Activated T-helper 17 cell treated with anti-CD3 and anti-CD28 coated beads, Interleukin-2, amount 50 U/mL, for 72 hours (primary cell): ENCODE measurements at regions not wholly inside any gene's neighbourhood (a gene's known extent, or its start where the extent isn't known, plus 50 kb on each side); places are given as distances from the start of the nearest gene placed in this dataset.
"Not testable (repeated sequence)": the region's sequence is repeated elsewhere in the genome, so short reads cannot be mapped to it uniquely, and the experiment has no call there.

Experiments used
- ATAC-seq: fragments of 150-1000 bp; cut with Tn5 transposase; replicated peaks from 2 replicates; pipeline ENCODE4 v1.10.0; 2021; ENCODE audit warnings: mild to moderate bottlenecking, moderate library complexity
- H3K27ac Mint-ChIP-seq: one replicate; pipeline ENCODE4 v1.8.0; 2022; ENCODE audit warnings: mixed read lengths
- H3K27me3 Mint-ChIP-seq: one replicate; pipeline ENCODE4 v1.8.0; 2022; ENCODE audit warnings: mixed read lengths
- H3K36me3 Mint-ChIP-seq: one replicate; pipeline ENCODE4 v1.8.0; 2022; ENCODE audit warnings: low read depth, mild to moderate bottlenecking, mixed read lengths
- H3K4me1 Mint-ChIP-seq: one replicate; pipeline ENCODE4 v1.8.0; 2022; ENCODE audit warnings: mixed read lengths
- H3K4me3 Mint-ChIP-seq: one replicate; pipeline ENCODE4 v1.8.0; 2022; ENCODE audit warnings: mild to moderate bottlenecking, mixed read lengths
- H3K9me3 Mint-ChIP-seq: one replicate; pipeline ENCODE4 v1.8.0; 2022; ENCODE audit warnings: mixed read lengths

DNA sequence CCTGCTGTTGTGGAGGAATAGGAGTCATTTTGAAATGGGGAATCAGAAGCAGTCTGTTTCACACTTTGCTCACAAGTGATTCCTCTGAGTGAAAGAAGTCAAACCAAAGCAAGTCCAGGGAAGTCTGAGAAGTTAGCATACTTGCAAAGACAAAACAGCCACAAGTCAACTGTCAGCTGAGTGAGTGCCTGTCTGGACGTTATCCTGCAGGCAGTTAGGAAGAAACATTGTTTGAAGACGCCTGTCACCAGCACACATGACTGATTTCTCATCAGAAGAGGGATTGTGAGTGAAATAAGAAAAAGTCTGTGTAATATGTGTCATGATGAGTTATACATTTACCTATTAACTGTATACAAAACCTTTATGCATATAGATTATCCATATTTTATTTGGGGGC is 153.5 kb downstream of the KCNRG start:
- Mint-ChIP-seq H3K36me3 (no peaks in the 10 kb centered on the region), H3K9me3 (no peaks in the 10 kb centered on the region), H3K4me3 (no peak overlapping the region), H3K27ac (no peak overlapping the region), H3K27me3 (peaks cover 3% of the 10 kb centered on the region), H3K4me1 (no peaks in the 10 kb centered on the region)
- ATAC-seq = no peak

GRCh38 chr13:50170447-50171037 is 155.3 kb downstream of the KCNRG start:
- no peak for ATAC-seq
- Mint-ChIP-seq H3K27ac (no peak overlapping the region), H3K4me3 (no peak overlapping the region), H3K9me3 (peaks cover 5% of the 10 kb centered on the region), H3K36me3 (no peaks in the 10 kb centered on the region), H3K27me3 (peaks cover 3% of the 10 kb centered on the region), H3K4me1 (peaks cover 6% of the 10 kb centered on the region)

DNA sequence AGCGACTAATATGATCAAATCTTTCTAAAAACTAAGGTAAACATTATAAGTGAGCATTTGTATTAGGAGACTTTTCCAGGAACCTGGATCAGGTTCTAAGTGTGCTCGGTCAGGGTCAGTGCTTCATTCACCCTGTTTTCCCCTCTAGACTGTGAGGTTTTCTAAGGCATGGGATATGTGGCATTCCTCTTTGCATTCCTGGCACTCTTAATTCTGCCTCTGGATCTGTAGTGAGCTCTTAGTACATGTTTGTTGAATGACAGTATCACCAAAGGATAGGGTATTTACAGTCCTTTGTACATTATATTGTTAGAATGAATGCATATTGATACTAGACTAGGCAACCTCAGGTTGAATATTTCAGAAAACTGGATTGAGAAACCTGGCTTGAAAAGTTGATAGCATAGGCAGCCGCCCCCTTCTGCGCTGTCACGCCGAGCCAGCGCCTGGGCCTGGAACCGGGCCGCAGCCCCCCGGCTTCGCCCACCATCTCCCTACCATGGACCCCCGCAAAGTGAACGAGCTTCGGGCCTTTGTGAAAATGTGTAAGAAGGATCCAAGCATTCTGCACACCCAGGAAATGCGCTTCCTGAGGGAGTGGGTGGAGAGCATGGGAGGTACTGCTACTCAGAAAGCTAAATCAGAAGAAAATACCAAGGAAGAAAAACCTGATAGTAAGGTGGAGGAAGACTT is 156.5 kb downstream of the KCNRG start:
- no peak for ATAC-seq
- Mint-ChIP-seq H3K27me3 (no peaks in the 10 kb centered on the region), H3K4me1 (peaks cover 6% of the 10 kb centered on the region)

GRCh38 chr13:50173045-50173444 is 157.8 kb downstream of the KCNRG start:
- H3K27ac Mint-ChIP-seq, H3K27me3 Mint-ChIP-seq, ATAC-seq, H3K4me3 Mint-ChIP-seq, H3K36me3 Mint-ChIP-seq, H3K4me1 Mint-ChIP-seq, H3K9me3 Mint-ChIP-seq: not testable (repeated sequence)

More for the DNA sequence above, 156.5 kb downstream of the KCNRG start:
- Mint-ChIP-seq H3K9me3 (peaks cover 5% of the 10 kb centered on the region), H3K27ac (no peak overlapping the region), H3K4me3 (no peak overlapping the region), H3K36me3 (no peaks in the 10 kb centered on the region)

DNA sequence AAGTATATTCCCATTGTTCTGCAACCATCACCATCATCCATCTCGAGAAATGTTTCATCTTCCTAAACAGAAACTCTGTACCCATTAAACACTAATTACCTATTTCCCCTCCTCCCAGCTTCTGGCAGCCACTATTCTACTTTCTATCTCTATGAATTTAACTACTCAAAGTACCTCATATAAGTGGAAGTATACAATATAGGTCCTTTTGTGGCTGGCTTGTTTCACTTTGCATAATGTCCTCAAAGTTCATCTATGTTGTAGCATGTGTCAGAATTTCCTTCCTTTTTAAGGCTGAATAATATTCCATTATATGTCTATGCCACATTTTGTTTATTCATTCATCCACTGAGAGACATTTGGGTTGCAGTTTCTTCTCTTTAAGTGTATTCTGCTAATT is 159.4 kb downstream of the KCNRG start:
- Mint-ChIP-seq H3K4me3 (no peak overlapping the region), H3K9me3 (peaks cover 5% of the 10 kb centered on the region), H3K27ac (no peak overlapping the region), H3K4me1 (peaks cover 6% of the 10 kb centered on the region), H3K36me3 (no peaks in the 10 kb centered on the region), H3K27me3 (no peaks in the 10 kb centered on the region)
- ATAC-seq = peak; percentile 54

DNA sequence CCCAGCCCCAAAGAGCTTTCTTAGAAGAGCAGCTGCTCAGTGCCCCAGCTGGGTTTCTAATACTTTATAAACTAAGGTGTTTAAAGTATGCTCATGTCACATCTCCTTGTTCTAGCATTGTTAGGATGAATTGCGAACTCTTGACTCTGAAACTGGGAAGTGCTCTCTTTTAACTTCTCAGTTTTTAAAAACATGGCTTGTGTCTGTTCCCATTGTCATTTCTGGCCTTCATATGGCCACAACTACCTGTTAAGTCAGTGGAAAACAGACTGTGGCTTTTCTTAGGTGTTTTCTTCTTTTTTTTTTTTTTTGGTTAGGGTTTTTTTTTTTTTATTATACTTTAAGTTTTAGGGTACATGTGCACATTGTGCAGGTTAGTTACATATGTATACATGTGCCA is 164.7 kb downstream of the KCNRG start:
- no peaks in the 10 kb centered on the region for H3K9me3 Mint-ChIP-seq
- ATAC-seq = no peak
- H3K27me3 Mint-ChIP-seq = no peaks in the 10 kb centered on the region
- no peaks in the 10 kb centered on the region for H3K4me1 Mint-ChIP-seq
- H3K4me3 Mint-ChIP-seq = no peak overlapping the region
- no peaks in the 10 kb centered on the region for H3K36me3 Mint-ChIP-seq
- H3K27ac Mint-ChIP-seq = no peak overlapping the region

DNA sequence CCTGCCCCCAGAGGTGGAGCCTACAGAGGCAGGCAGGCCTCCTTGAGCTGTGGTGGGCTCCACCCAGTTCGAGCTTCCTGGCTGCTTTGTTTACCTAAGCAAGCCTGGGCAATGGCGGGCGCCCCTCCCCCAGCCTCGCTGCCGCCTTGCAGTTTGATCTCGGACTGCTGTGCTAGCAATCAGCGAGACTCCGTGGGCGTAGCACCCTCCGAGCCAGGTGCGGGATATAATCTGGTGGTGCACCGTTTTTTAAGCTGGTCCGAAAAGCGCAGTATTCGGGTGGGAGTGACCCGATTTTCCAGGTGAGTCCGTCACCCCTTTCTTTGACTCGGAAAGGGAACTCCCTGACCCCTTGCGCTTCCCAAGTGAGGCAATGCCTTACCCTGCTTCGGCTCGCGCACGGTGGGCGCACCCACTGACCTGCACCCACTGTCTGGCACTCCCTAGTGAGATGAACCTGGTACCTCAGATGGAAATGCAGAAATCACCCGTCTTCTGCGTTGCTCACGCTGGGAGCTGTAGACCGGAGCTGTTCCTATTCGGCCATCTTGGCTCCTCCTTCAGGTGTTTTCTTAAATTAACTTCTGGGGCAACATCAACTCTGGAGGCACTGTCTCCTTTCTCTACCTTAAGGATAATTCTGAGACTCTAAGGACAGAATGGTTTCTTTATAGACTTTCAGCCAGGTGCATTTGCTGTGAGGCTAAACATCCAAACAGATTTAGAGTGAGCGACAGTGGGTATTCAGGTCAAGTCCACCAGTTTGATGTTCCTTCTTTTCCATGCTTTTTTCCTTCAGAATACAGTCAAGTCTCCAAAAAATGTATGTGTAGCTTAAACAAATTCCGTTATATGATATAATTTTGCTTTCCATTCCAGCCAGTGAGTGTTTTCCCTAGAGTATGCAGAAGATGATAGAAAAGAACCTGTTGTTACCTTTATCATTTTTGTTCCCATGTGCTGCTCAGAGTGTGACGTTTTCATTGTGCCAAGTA is 170.8 kb downstream of the KCNRG start:
- ATAC-seq, H3K36me3 Mint-ChIP-seq, H3K4me1 Mint-ChIP-seq, H3K27me3 Mint-ChIP-seq, H3K9me3 Mint-ChIP-seq: not testable (repeated sequence)
- Mint-ChIP-seq H3K4me3 (peak overlapping the region; percentile 53), H3K27ac (peak overlapping the region; percentile 0)

DNA sequence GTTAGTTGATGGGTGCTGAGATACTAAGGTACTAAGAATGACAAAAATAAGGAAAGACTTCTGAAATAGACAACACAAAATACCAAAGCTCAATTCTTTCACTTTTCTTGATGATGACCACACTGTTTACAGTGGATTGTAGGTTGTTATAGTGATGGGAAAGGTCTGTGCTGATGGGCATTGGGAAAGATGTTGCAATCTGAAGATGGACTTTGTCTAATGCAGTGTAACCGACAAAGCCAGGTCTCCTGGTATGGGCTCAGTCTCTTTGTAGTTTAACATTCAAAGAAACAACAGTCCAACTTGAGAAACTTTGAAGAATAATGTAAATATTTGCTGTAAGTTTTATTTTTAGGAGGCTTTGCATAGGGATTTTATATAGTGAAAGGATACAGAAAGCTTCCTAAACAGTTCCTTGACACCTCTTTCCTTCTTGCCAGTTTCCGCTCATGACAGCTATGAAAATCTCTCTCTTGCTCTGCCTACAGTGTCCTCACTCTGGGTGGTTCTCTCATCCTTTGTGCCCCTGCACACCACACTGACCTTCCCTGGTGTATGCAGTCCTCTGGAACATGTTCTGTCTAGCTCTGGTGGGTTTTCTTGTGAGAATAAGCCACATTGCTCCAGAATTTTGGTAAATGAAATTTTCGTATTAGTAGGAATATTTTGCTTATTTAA is 172.2 kb downstream of the KCNRG start:
- no peak for ATAC-seq
- Mint-ChIP-seq H3K27ac (no peak overlapping the region), H3K36me3 (no peaks in the 10 kb centered on the region), H3K27me3 (no peaks in the 10 kb centered on the region), H3K4me1 (peaks cover 4% of the 10 kb centered on the region), H3K4me3 (peak overlapping the region; percentile 53), H3K9me3 (no peaks in the 10 kb centered on the region)

- H3K9me3 Mint-ChIP-seq = no peaks in the 10 kb centered on the region
- H3K4me1 Mint-ChIP-seq = peaks cover 4% of the 10 kb centered on the region
- H3K27me3 Mint-ChIP-seq = no peaks in the 10 kb centered on the region
- H3K36me3 Mint-ChIP-seq = no peaks in the 10 kb centered on the region
- ATAC-seq = no peak
- no peak overlapping the region for H3K27ac Mint-ChIP-seq
- H3K4me3 Mint-ChIP-seq = peak overlapping the region; percentile 15
Measured at GRCh38 chr13:50188696-50189095, 173.5 kb downstream of the KCNRG start.

DNA sequence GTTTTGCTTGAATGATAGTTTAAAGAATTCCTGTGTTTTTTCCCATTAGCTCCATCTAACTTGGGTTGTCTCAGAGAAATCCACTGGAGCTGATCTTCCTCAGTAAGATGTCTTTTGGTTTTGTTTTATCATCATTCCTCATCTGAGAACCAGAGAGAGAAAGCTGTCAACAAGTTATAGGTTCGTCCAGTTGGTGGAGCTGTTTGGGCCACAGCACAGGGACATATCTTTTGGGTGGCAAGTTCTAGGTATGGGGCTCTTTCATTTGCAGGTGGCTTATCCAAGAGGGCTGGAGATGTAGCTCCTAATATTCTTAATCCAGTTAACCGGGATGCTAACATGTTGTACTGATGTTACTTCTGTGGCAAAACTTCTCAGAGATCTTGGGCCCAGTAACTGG is 174.2 kb downstream of the KCNRG start:
- H3K9me3 Mint-ChIP-seq = no peaks in the 10 kb centered on the region
- H3K27me3 Mint-ChIP-seq = no peaks in the 10 kb centered on the region
- H3K4me1 Mint-ChIP-seq = peaks cover 4% of the 10 kb centered on the region
- H3K4me3 Mint-ChIP-seq = no peak overlapping the region
- ATAC-seq = no peak
- no peaks in the 10 kb centered on the region for H3K36me3 Mint-ChIP-seq
- no peak overlapping the region for H3K27ac Mint-ChIP-seq

DNA sequence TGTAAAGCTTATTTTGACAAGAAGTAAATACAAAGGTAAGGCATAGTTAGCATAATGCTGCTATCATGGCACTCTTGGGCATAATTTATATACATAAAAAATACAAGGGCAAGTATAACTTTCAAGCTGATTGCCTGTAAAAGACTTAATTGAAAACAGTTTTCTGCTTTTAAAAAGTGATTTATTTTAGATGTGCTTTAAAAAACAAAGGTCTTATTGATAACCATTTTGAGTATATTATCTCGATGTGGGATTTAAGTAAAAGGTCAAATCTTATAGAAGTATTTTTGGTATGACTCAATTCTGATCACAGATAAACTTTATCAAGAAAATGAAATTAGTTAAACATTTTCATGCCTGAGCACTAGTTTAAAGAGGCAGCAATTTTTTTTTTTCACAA is 175.8 kb downstream of the KCNRG start:
- ATAC-seq = no peak
- no peak overlapping the region for H3K4me3 Mint-ChIP-seq
- H3K36me3 Mint-ChIP-seq = no peaks in the 10 kb centered on the region
- no peaks in the 10 kb centered on the region for H3K27me3 Mint-ChIP-seq
- H3K9me3 Mint-ChIP-seq = no peaks in the 10 kb centered on the region
- H3K4me1 Mint-ChIP-seq = peaks cover 4% of the 10 kb centered on the region
- H3K27ac Mint-ChIP-seq = no peak overlapping the region

GRCh38 chr13:50192272-50192813 is 177.1 kb downstream of the KCNRG start:
- no peak for ATAC-seq
- Mint-ChIP-seq H3K27me3 (no peaks in the 10 kb centered on the region), H3K4me3 (peak overlapping the region; percentile 0), H3K36me3 (no peaks in the 10 kb centered on the region), H3K4me1 (peaks cover 4% of the 10 kb centered on the region), H3K9me3 (no peaks in the 10 kb centered on the region), H3K27ac (no peak overlapping the region)

DNA sequence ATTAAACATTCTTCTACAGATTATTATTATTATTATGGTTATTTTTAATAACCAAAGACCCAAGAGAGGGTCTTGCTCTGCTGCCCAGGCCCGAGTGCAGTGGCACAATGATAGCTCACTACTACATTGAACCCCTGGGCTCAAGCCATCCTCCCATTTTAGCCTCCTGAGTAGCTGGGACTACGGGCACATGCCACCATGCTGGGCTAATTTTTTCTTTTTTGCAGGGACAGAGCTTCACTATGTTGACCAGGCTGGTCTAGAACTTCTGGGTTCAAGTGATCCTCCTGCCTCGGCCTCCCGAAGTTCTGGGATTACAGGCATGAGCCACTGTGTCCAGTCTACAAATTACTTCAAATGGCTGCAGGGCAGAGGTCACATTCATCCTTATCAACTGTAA is 179.8 kb downstream of the KCNRG start:
- no peak overlapping the region for H3K4me3 Mint-ChIP-seq
- peaks cover 4% of the 10 kb centered on the region for H3K4me1 Mint-ChIP-seq
- ATAC-seq = no peak
- H3K27ac Mint-ChIP-seq = no peak overlapping the region
- no peaks in the 10 kb centered on the region for H3K36me3 Mint-ChIP-seq
- peaks cover 3% of the 10 kb centered on the region for H3K9me3 Mint-ChIP-seq
- H3K27me3 Mint-ChIP-seq = no peaks in the 10 kb centered on the region

DNA sequence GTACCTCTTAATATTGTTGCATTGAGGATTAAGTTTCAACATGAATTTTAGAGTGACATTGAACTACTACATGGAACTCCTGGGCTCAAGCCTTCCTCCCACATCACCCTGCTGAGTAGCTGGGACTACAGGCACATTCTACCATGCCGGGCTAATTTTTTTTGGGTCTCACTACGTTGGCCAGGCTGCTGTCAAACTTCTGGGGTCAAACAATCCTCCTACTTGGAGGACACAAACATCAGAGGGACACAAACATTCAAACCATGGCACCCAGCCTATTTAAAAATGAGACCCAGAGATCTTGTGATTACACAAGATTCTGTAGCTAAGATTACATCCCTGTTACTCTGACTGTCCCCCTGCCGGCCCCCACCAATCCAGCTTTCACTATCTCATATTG is 180.9 kb downstream of the KCNRG start:
- H3K36me3 Mint-ChIP-seq = no peaks in the 10 kb centered on the region
- ATAC-seq = no peak
- no peak overlapping the region for H3K4me3 Mint-ChIP-seq
- H3K27ac Mint-ChIP-seq = no peak overlapping the region
- H3K4me1 Mint-ChIP-seq = peaks cover 4% of the 10 kb centered on the region
- H3K27me3 Mint-ChIP-seq = no peaks in the 10 kb centered on the region
- peaks cover 3% of the 10 kb centered on the region for H3K9me3 Mint-ChIP-seq
